ENCODE measurements at regions not wholly inside any gene's neighbourhood (a gene's known extent, or its start where the extent isn't known, plus 50 kb on each side); places are given as distances from the start of the nearest gene placed in this dataset.

- no peak overlapping the region for H2BK12ac ChIP-seq (ENCODE audit: insufficient read length, low read depth, low read length)
- no peak overlapping the region for H4K8ac ChIP-seq (replicated peaks; ENCODE audit: insufficient read length, low read depth, low read length)
These were observed 1315.0 kb upstream of the CDH2 start for GRCh38 chr18:29491907-29492306.

More at GRCh38 chr18:29491907-29492306, 1315.0 kb upstream of the CDH2 start:
- H3K27me3 Mint-ChIP-seq (ENCODE audit: low read depth) = no peaks in the 10 kb centered on the region
- Histone ChIP-seq H3K4me2 (ENCODE audit: insufficient read depth, insufficient read length, low read length) (no peak overlapping the region), H2AFZ (ENCODE audit: low read length) (no peak overlapping the region), H3K23me2 (ENCODE audit: insufficient read length, low read depth, low read length, poor library complexity, severe bottlenecking) (no peaks in the 10 kb centered on the region), H3K79me2 (ENCODE audit: insufficient read depth, low read length) (no peaks in the 10 kb centered on the region), H4K91ac (ENCODE audit: insufficient read length, low read depth, low read length) (no peak overlapping the region), H3K9ac (ENCODE audit: extremely low read depth, insufficient read length, low read length) (no peak overlapping the region), H4K20me1 (ENCODE audit: control insufficient read depth, insufficient read depth, insufficient read length) (no peaks in the 10 kb centered on the region), H3K4me1 (ENCODE audit: insufficient read depth, low read length) (no peaks in the 10 kb centered on the region), H3K14ac (ENCODE audit: insufficient read depth, low read length) (no peak overlapping the region), H3K27me3 (ENCODE audit: insufficient read depth, low read length) (no peaks in the 10 kb centered on the region), H3K4ac (ENCODE audit: low read depth, low read length) (no peak overlapping the region), H3K56ac (ENCODE audit: insufficient read length, low read depth, low read length) (no peak overlapping the region), H2BK5ac (ENCODE audit: insufficient read length, low read length) (no peak overlapping the region), H2BK120ac (ENCODE audit: low read depth, low read length, poor library complexity, severe bottlenecking) (no peak overlapping the region), H2BK20ac (ENCODE audit: low read depth, low read length, poor library complexity, severe bottlenecking) (no peak overlapping the region), H2BK15ac (ENCODE audit: low read depth, low read length) (no peak overlapping the region), H3T11ph (ENCODE audit: low read length) (no peak overlapping the region), H3K9me3 (ENCODE audit: control insufficient read depth, low read depth, low read length) (no peaks in the 10 kb centered on the region), H3K27ac (ENCODE audit: insufficient read length, low read depth, low read length) (no peak overlapping the region), H3K79me1 (ENCODE audit: insufficient read depth, low read depth, low read length, poor library complexity, severe bottlenecking) (no peaks in the 10 kb centered on the region), H3K18ac (ENCODE audit: insufficient read length, low read depth, low read length) (no peak overlapping the region), H2AK5ac (ENCODE audit: insufficient read length, low read length) (no peak overlapping the region), H4K5ac (ENCODE audit: insufficient read length, low read depth, low read length) (no peak overlapping the region), H3K23ac (ENCODE audit: insufficient read length, low read depth, low read length) (no peak overlapping the region)
- H3K36me3 Mint-ChIP-seq (ENCODE audit: insufficient read depth in 1 of 3, low read depth in 3 of 3) = no peaks in the 10 kb centered on the region
- H3K27ac Mint-ChIP-seq = no peak overlapping the region
- H3K4me3 Mint-ChIP-seq = no peak overlapping the region
- H3K4me1 Mint-ChIP-seq = no peaks in the 10 kb centered on the region
- WGBS (ENCODE audit: extremely low coverage, insufficient read length, low lambda C conversion rate) = no CpG with 5 or more reads among the region's 2 CpGs
- DNase-seq = no peak
- no peaks in the 10 kb centered on the region for H3K9me3 Mint-ChIP-seq
- no peak for TF ChIP-seq CTCF (conservative IDR thresholded peaks at IDR 0.05)
